Upper lobe of left lung (tissue), 6 donors: ENCODE measurements at regions not wholly inside any gene's neighbourhood (a gene's known extent, or its start where the extent isn't known, plus 50 kb on each side); places are given as distances from the start of the nearest gene placed in this dataset.

Source experiments
- ATAC-seq, 2 donors: fragments of 200-7000 bp; cut with Tn5 transposase; one replicate each; pipeline ENCODE4 v1.9.1; 2022; ENCODE audit warnings: mild to moderate bottlenecking in 2 of 2, moderate library complexity in 2 of 2; ENCODE audit not compliant: low FRiP score in 2 of 2
- DNase-seq, 2 donors: peaks; one replicate each; pipeline ENCODE4 v3.0.0-alpha.2; 2019 to 2020
- H3K27ac ChIP-seq, 4 donors: fragments of 200-600 bp; sonication (generic); one replicate each; pipeline ENCODE4 v1.5.1; 2016 to 2019
- H3K27me3 ChIP-seq, 4 donors: fragments of 200-600 bp; sonication (generic); one replicate each; pipeline ENCODE4 v1.5.1; 2017 to 2019
- H3K36me3 ChIP-seq, 4 donors: fragments of 200-600 bp; sonication (generic); one replicate each; pipeline ENCODE4 v1.5.1; 2016 to 2019
- H3K4me1 ChIP-seq, 4 donors: fragments of 200-600 bp; sonication (generic); one replicate each; pipeline ENCODE4 v1.5.1; 2018 to 2019
- H3K4me3 ChIP-seq, 4 donors: fragments of 200-600 bp; sonication (generic); one replicate each; pipeline ENCODE4 v1.5.1; 2017 to 2019; ENCODE audit warnings: mild to moderate bottlenecking in 2 of 4, moderate library complexity in 1 of 4
- H3K9me3 ChIP-seq, 4 donors: fragments of 200-600 bp; sonication (generic); one replicate each; pipeline ENCODE4 v1.5.1; 2018 to 2019
- EP300 ChIP-seq, 4 donors: sonication (generic); formaldehyde crosslinking; IDR thresholded peaks; one replicate each; pipeline ENCODE4 v1.5.1; 2017; ENCODE audit warnings: antibody characterized with exemption in 4 of 4, control low read depth in 2 of 4
- POLR2A ChIP-seq, 4 donors: fragments of 450-650 bp; IDR thresholded peaks; one replicate each; pipeline ENCODE4 v1.5.1; 2016 to 2017; ENCODE audit warnings: antibody characterized with exemption in 4 of 4, mild to moderate bottlenecking in 2 of 4
- POLR2AphosphoS5 ChIP-seq, 2 donors: sonication (generic); formaldehyde crosslinking; IDR thresholded peaks; one replicate each; pipeline ENCODE4 v1.5.1; 2017; ENCODE audit warnings: antibody characterized with exemption in 2 of 2
- WGBS, 2 donors: methylation state at CpG; one replicate each; pipeline ENCODE4 v1.1.5; 2017 to 2018; 5-methylcytosine and 5-hydroxymethylcytosine counted together
- TF ChIP-seq, protein P1 (sequence below), 6 experiments: fragments of 450-650 bp in 4 of 6; fragments of 200-600 bp in 2 of 6; sonication (generic) in 2 of 6; IDR thresholded peaks; one replicate each; pipeline ENCODE4 v1.5.1; 2016 to 2019; ENCODE audit warnings: antibody characterized with exemption in 6 of 6
- donor health status: DM: no; HTN: no; CAD: no; lungs with moderate emphysema.
- donor health status: DM: no; HTN: yes; CAD: no; lungs with severe emphysema.

DNA sequence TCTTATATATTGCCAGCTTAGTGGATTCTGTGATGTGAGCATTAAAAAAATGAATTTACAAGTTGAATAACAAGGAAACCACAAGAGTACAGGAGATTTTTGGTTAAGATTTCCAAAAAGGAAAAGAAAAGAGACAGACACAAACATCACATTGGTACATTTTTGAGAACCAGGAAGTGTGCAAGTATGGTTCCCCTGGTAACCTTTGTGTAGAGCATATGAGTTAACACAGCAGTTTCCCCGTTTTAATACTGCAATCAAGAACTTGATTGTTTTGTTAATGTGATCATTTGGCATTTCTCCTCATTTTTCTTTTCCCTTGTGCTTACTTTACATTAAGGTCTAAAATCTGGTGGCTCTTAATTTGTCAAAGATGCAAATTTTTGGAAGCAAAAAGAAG lies 490.4 kb upstream of the ATP2B1 start:
- Histone ChIP-seq H3K9me3 (no peaks in the 10 kb centered on the region), H3K4me3 (no peak overlapping the region), H3K36me3 (no peaks in the 10 kb centered on the region), H3K4me1 (no peaks in the 10 kb centered on the region), H3K27ac (no peak overlapping the region), H3K27me3 (no peaks in the 10 kb centered on the region)
- 8 to 19% methylated on average over 1 of the region's 1 CpG for WGBS, 2 donors
- DNase-seq = no peak
- no peak for TF ChIP-seq EP300 (IDR thresholded peaks at IDR 0.05)
- no peak for TF ChIP-seq POLR2AphosphoS5 (IDR thresholded peaks at IDR 0.05)
- TF ChIP-seq, protein P1, sequence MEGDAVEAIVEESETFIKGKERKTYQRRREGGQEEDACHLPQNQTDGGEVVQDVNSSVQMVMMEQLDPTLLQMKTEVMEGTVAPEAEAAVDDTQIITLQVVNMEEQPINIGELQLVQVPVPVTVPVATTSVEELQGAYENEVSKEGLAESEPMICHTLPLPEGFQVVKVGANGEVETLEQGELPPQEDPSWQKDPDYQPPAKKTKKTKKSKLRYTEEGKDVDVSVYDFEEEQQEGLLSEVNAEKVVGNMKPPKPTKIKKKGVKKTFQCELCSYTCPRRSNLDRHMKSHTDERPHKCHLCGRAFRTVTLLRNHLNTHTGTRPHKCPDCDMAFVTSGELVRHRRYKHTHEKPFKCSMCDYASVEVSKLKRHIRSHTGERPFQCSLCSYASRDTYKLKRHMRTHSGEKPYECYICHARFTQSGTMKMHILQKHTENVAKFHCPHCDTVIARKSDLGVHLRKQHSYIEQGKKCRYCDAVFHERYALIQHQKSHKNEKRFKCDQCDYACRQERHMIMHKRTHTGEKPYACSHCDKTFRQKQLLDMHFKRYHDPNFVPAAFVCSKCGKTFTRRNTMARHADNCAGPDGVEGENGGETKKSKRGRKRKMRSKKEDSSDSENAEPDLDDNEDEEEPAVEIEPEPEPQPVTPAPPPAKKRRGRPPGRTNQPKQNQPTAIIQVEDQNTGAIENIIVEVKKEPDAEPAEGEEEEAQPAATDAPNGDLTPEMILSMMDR (IDR thresholded peaks at IDR 0.05) = no peak
- TF ChIP-seq POLR2A (IDR thresholded peaks at IDR 0.05) = no peak
- no peak for ATAC-seq

DNA sequence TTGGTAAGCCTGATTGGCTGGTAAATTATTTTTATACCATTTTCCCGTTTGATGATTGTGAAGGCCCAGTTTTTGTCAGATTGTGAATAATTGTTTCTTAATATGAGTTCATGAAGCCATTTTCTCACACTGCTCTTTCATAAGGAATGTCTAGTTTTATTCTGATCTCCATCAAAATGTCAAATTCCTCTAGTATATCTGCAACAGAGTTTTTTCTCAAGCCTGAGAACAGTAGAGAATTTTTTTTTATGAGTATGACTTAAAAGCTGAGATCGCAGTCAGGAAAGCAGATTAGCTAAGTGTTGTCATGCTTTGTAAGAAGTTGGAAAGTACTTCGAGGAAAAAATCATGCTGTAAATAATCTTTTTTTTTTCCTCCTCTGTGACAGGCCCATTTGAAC lies 484.9 kb upstream of the ATP2B1 start:
- H3K9me3 ChIP-seq = no peaks in the 10 kb centered on the region
- H3K27ac ChIP-seq = no peak overlapping the region
- WGBS, 2 donors = 59 to 68% methylated on average over 3 of the region's 3 CpGs
- no peaks in the 10 kb centered on the region for H3K36me3 ChIP-seq
- no peak overlapping the region for H3K4me3 ChIP-seq
- DNase-seq = no peak
- no peaks in the 10 kb centered on the region for H3K4me1 ChIP-seq
- H3K27me3 ChIP-seq = no peaks in the 10 kb centered on the region
- TF ChIP-seq POLR2AphosphoS5 (IDR thresholded peaks at IDR 0.05) = no peak
- TF ChIP-seq, protein P1 (IDR thresholded peaks at IDR 0.05) = no peak
- TF ChIP-seq EP300 (IDR thresholded peaks at IDR 0.05) = no peak
- TF ChIP-seq POLR2A (IDR thresholded peaks at IDR 0.05) = no peak
- no peak for ATAC-seq

DNA sequence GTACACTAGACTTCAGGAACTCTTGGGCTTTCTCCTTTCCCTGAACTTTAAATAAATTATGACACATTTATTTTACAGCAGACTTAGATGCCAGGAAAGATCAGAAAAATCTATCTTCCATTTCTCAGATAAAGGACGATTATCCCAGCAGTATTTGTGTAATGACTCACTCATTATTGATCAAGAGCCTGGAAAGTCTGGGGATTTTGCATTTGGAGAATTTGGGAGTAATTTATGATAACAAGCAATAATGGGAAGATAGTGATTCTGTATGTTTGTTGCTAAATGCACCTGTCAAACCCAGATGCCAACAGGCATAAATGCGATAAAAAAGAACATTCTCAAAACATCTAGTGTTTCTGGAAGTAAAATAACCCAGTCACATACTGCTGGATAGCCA lies 480.2 kb upstream of the ATP2B1 start:
- Histone ChIP-seq H3K4me1 (no peaks in the 10 kb centered on the region), H3K27me3 (no peaks in the 10 kb centered on the region), H3K4me3 (no peak overlapping the region), H3K27ac (no peak overlapping the region), H3K36me3 (no peaks in the 10 kb centered on the region), H3K9me3 (peaks cover 0 to 2% (median 0%) of the 10 kb centered on the region in 4 donors)
- TF ChIP-seq, protein P1 (IDR thresholded peaks at IDR 0.05) = no peak
- TF ChIP-seq POLR2AphosphoS5 (IDR thresholded peaks at IDR 0.05) = no peak
- TF ChIP-seq EP300 (IDR thresholded peaks at IDR 0.05) = no peak
- no peak for TF ChIP-seq POLR2A (IDR thresholded peaks at IDR 0.05)
- WGBS, 2 donors = 76 to 82% methylated on average over 2 of the region's 2 CpGs
- ATAC-seq (no peak), DNase-seq (no peak)

DNA sequence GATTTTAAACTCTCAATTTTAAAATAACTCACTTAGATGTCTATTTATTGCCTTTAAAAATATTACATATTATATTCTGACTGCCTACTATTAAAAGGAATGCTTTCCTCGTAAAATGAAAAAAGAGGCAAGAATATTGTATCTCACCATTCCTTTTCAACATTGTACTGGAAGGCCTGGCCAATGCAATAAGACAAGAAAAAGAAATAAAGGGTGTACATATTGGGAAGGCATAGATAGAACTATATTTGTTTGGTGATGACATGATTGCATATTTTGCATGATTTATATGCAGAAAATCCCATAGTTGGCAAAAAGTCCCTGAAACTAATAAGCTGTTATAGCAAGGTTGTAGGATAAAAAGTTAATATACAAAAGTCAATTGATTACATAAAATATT lies 474.6 kb upstream of the ATP2B1 start:
- no peak for DNase-seq
- H3K4me1 ChIP-seq = no peaks in the 10 kb centered on the region
- H3K4me3 ChIP-seq = no peak overlapping the region
- H3K27me3 ChIP-seq = no peaks in the 10 kb centered on the region
- no peak for ATAC-seq
- WGBS, 2 donors = 76 to 79% methylated on average over 1 of the region's 1 CpG
- H3K9me3 ChIP-seq = peaks cover 0 to 10% (median 3%) of the 10 kb centered on the region in 4 donors
- no peak overlapping the region for H3K27ac ChIP-seq
- H3K36me3 ChIP-seq = no peaks in the 10 kb centered on the region
- TF ChIP-seq POLR2AphosphoS5 (IDR thresholded peaks at IDR 0.05) (no peak), EP300 (IDR thresholded peaks at IDR 0.05) (no peak), POLR2A (IDR thresholded peaks at IDR 0.05) (no peak)
- TF ChIP-seq, protein P1 (IDR thresholded peaks at IDR 0.05) = no peak

DNA sequence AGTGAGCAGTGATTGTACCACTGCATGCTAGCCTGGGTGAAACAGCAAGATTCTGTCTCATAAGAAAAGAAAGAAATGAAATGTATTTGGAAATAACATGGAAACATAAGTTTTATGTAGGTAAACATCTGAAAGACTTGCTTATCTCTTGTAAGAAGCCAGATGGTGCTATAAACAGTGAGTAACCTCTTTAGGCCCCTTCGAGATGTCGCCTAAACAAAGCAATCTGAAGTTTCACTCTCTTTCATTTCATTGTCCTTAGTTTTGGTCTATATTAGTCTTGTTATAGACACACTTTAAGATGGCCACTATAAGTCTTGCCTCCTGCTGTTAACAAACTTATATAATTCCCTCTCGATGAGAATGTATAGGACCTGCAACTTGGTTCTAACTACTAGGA lies 472.6 kb upstream of the ATP2B1 start:
- H3K4me1 ChIP-seq = no peaks in the 10 kb centered on the region
- DNase-seq (no peak), ATAC-seq (no peak)
- H3K9me3 ChIP-seq = peaks cover 0 to 10% (median 3%) of the 10 kb centered on the region in 4 donors
- no peaks in the 10 kb centered on the region for H3K36me3 ChIP-seq
- 88% methylated on average over 3 of the region's 3 CpGs for WGBS, 2 donors
- TF ChIP-seq POLR2AphosphoS5 (IDR thresholded peaks at IDR 0.05) = no peak
- TF ChIP-seq, protein P1 (IDR thresholded peaks at IDR 0.05) = no peak
- no peak for TF ChIP-seq EP300 (IDR thresholded peaks at IDR 0.05)
- TF ChIP-seq POLR2A (IDR thresholded peaks at IDR 0.05) = no peak
- H3K4me3 ChIP-seq = no peak overlapping the region
- H3K27me3 ChIP-seq = no peaks in the 10 kb centered on the region
- H3K27ac ChIP-seq = no peak overlapping the region
